HG02884 (cell line): ENCODE measurements at regions not wholly inside any gene's neighbourhood (a gene's known extent, or its start where the extent isn't known, plus 50 kb on each side); places are given as distances from the start of the nearest gene placed in this dataset.

Source experiments
- ATAC-seq: cut with Tn5 transposase; IDR thresholded peaks from one replicate; pipeline ENCODE4 v1.9.1; 2021; ENCODE audit warnings: mild to moderate bottlenecking, moderate library complexity; ENCODE audit not compliant: unreplicated experiment

DNA sequence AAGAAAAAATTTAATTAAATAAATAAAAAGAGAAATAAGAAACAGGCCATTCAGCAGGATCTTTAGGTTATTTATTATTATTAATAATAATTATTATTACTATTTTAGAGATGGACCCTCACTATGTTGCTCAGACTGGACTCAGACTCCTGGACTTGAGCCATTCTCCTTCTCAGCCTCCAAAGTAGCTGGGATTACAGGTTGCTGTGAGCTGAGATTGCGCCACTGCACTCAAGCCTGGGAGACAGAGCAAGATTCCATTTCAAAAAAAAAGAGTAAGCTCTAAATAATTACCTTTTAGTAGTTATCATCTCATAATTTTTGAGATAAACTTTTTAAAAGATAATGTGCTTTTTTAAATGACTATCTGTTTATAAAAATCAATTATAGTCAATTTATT is 1102.8 kb upstream of the GJE1 start:
- no peak for ATAC-seq

DNA sequence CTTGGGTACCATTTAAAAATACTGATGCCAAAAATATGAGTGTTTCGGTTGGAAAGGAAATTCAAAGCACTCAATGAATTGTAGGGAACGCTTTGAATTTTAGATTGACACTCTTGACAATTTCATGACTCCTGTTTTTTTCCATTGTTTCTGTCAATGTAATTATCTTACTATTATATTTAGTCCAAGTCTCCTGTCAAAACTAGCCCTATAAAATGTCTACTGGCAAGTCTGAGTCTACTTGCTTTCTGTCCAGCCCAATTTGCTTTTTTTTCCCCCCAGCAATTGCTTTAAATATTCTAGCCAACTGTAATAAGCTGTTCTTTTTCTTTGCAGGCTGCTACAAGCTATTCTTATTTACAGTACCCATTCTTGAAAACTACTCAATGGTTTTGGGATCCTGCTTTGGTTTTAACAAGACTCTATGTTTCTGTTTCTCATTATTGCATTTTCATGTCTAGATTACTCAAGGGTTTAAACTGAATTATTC is 1103.9 kb upstream of the GJE1 start:
- ATAC-seq, result no peak

DNA sequence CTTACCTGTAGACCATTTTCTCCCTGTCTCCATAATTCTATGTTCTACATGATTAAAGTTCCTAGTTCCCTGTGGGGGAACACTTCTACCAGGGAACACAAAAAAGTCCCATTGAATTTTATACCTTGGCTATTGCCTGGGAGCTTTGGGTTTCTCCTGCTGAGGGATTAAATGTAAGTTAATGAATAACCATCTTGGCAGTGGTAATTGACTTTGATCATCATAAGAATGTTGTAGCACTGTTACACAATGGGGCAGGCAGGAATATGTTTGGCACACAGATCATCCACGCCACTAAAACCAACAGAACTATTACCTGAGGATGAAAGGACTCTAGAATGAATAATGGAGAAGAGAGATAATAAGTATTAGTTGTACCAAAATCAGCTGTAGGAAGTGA is 1106.2 kb upstream of the GJE1 start:
- ATAC-seq, result no peak

DNA sequence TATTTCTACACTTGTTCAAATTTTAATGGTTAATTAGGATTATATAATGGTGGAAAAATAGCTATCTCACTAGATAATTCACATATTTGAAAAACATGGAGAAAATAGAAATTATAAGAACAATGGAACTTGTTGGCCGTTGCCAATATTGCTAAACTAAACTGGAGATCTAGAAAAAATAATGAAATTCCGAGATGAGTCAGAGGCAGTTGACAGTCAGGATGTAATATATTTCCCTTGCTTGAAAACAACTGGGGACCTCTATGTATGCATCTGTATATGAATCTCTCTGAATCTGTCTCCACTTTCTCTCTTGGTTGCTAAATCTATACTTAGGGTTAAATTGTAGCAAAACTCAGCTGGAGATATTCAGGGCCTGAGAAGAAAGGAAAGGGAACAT is 1108.2 kb upstream of the GJE1 start:
- ATAC-seq, result no peak

DNA sequence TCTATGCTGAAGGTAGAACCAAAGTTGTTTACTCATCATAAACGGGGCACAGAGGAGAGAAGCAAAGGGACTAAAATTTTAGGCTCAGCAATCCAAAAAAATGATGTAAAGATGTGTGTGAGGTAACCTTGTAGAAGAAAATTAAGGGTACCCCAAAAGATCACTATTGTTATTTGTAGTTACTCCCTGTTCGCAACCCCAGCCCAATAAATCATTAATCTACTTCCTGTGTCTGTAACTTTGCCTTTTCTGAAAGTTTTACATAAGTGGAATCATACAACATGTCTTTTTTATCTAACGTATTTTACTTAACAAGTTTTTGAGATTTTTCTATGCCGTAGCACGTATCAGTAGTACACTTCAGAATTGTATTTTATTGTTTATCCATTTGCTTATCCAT is 1114.8 kb upstream of the GJE1 start:
- ATAC-seq, result no peak

DNA sequence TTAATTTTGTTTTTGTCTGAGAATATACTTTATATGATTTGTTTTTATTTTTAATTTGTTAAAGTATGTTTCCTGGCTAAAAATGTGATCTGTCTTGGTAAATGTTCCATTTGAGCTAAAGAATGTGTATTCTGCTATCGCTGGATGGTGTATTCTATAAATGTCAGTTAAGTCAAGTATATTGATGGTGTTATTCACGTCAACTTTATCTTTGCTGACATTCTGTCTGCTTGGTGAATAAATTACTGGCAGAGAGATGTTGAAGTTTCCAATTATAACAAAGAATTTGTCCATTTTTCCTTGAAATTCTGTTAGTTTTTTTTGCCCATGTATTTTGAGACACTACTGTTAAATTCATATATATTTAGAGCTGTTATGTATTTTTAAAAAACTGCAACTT is 1131.8 kb upstream of the GJE1 start:
- no peak for ATAC-seq

DNA sequence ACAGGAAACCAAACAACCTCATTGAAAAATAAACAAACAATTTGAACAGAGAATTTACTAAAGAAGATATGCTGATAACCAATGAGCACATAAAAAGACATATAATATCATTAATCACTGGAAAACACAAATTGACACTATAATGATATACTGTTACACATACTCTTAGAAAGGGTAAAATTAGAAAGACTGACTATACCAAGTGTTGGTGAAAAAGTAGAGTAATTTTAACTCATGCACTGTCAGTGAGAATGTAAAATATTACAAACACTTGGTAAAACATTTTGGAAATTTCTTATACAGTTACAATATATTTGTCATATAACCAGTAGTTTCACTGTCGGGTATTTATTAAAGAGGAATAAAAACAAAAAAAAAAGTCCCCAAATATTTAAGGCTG is 1139.2 kb upstream of the GJE1 start:
- no peak for ATAC-seq

DNA sequence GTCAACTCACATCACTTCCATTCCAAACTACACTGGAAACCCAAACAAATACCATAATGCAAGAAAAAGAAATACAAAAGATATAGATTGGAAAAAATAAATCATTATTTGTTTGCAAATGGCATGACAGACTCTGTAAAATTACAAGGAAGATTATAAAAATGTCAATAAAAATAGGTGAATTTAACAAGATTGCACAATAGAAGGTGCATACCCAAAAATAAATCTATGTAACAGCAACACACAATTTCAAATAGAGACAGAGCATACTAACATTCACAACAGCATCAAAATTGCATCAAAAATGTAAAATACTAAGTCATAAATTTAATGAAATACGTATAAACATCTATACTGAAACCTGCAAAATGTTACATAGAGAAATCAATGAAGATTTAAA is 1140.0 kb upstream of the GJE1 start:
- ATAC-seq, result no peak

DNA sequence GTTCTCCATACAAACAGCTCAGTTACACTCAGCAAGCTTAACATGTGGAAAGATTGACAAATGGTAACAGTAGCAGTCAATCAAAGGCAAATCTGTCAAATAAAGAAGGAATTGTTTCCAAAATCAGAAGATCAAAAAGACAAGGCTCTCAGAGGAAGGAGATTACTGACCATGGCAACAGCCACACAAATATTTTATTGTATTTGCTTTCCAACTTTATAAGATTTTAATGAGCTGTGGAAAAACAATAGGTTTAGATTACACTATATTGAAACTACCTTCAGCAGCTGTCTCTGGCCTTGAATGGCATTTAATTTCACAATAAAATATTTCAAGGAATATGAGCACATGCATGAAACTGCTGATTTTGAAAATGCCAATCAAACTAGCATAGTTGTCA is 1143.9 kb upstream of the GJE1 start:
- ATAC-seq, result no peak

DNA sequence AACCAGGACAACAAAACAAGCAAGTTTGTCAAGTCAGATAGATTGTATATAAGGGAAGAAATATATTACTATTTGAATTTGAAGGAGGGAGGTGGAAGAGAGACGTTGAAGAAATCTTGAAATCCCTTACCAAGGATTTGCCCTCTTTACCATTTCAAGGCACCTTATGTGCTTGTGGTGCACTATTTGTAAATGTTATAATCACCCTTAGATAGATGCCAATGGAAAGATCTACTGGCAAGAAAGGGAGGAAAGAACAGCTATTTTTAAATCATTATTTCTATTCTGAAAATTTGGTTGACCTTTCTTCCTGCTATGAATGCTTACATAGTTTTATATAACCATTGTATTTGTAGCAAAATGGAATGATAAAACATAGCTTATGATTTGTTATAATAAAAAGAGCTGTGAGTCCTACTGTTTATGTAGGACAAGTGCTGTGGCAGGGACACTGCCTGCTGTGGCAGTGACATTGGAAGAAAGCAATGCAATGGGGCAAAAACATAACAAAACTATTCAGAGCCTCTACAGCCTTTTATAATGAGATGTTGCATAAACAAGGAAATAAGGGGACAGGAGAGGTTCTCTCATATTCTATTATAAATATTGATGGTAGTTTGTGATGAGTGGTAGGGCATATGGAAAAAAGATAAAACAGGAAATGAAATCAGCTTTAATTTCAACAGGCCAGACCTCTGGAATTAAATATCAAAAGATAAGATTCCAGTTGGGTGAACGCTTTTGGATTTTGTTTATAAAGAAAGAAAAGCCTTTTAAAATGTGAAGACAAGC is 1145.2 kb upstream of the GJE1 start:
- ATAC-seq, result no peak

DNA sequence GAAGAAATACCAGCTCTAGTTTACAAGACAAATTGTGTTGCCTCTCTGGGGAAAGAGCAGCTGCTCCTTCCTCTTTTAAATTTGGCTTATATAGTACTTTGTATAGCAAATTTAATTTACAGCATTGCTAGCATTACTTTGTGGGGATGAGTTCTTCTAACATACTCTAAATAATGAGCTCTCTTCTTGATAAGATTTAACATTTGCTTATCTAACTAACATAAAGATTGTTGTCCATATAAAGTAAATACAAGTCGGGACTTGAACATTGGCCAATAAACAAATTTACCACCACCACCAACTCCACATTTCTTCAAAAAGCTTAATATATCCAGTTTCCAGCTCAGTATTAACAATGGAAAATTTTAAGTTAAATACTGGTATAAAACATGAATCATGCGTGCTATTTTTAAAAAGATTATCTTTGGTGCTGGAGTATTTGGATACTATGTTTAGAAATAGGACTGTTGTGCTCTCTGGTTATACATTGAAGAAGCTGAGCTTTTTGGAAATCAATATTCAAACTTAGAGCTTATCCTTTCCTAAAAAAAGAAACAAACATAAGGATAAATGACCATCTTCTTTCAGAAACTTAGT is 1146.9 kb upstream of the GJE1 start:
- no peak for ATAC-seq

DNA sequence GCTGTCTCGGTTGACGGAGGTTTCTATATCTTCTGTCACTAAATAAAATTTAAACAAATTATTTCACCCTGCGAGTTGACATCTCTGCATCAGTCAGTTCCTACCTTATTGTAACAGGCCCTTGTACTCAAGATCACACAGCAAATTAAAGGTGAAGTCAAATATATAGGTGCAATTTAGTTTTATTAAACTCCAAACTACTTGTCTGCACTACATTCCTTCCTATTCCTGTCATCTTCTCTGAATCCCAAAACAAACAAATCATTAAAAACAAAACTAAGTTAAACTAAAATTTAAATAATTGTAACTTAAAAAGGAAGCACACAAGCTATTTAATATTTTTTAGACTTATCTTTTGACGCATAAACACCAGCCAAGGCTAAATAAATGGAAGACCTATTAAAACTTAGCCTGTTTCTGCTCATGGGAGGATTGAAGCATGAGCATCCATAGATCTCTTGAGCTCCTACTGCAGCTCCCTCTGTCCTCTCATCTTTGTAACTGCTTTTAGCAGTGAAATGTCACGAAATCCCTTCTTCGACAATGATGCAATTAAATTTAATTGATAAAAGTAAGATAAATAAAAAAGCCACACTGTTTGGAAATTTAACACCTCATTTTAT is 1152.3 kb upstream of the GJE1 start:
- no peak for ATAC-seq

DNA sequence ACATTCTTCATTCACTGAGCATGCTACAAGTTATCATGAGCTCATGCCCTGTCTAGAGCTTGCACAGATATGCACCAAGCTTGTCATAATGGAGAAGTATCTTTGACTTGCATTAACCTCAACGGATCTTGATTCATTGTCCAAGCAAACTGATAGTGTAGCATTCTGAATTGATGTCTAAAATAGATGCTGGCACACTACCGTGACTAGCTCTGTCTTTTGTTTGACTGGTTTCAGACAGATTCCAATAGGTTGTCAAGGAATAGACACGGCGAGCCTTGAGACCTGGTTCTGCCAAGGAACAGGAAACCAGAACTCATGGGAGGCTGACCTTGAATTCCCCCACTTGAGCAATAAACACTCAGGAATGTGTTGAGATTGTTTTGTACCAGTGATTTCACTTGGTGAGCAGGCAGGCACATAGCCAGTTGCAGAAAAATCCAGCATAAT is 1153.1 kb upstream of the GJE1 start:
- ATAC-seq, result no peak

DNA sequence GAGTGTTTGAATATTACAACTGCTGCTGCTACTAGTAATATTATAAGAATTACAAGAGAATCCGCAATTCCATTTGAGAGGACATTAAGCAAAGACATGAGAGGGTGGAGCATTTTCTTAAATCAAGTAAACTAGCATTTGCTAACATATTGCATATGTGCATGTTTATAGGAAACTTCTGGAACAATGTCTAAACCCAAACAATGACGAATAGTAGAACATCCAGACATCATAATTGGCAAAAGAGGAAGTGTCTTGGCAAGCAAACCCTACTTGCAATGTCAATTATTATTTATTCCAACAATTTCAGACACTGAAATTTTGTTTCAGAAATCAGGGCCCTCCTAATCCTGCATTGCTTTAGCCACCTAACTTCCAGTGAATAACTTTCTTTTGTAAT is 1155.3 kb upstream of the GJE1 start:
- ATAC-seq, result no peak

DNA sequence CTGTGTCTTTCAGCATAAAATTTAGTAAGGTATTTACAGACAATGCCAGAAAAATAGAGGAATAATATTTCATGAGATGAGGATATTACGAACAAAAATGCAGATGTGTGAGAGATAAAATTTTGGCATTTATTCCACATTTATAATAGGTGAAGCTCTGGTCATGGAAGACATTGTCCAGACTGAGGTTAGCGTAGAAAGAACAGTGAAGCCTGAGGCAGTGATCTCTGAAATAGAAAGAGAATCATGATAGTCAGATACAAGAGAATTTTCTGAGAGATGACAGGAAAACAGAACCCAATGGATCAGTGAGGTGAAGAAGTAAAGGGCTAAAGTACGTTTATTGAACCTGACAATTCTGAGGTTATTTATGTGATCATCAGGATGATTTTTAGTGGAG is 1155.9 kb upstream of the GJE1 start:
- ATAC-seq, result no peak

DNA sequence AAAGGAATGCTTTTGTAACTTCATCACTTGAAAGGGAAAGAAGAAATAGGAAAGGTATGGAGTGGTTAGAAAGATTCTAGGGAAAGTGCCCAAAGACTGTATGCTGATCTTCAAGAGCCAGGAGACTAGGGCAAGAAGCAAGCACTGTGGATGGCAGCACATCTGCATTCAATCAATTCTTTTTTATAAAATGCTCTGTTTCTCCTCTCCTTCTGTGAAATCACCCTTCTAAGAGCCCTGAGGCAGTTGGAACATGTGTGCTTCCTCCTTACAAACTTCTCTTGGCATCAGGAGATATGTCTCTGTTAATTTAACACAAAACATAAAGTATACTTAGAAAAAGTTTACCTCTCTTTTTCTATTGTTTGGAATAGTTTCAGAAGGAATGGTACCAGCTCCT is 1162.2 kb upstream of the GJE1 start:
- ATAC-seq, result no peak

DNA sequence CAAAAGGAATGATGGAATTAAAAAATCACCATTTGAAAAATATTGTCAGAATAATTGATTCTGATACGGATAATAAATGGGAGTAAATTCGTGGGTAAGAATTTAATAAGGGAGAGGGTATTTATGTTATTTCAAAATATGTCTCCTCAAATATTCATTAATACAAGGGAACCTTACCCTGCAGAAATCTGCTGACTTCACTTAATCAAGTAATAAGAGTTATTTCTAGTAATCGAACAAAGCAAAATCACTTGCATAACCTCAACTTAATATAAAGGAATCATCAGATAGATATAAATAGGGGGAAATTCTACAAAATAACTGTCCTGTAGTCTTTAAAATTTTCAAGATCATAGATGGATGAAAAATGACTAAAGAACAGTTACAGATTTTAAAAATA is 1164.7 kb upstream of the GJE1 start:
- no peak for ATAC-seq

DNA sequence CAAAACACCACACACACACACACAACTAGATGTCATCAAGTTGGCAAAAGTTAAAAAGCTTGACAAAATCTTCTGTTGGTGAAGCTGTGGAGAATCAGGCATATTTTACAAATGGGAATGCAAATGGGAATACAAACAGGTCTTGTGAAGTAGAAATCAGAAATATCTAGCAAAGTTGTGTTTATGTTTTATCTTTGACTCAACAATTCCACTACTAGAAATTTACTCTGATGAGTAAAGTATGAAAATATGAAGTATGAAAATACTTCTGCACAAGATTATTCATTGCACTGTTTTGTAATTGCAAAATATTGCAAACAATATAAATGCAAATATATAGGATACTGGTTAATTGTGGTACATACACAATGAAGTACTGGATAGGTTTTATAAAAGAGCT is 1166.0 kb upstream of the GJE1 start:
- ATAC-seq, result no peak

DNA sequence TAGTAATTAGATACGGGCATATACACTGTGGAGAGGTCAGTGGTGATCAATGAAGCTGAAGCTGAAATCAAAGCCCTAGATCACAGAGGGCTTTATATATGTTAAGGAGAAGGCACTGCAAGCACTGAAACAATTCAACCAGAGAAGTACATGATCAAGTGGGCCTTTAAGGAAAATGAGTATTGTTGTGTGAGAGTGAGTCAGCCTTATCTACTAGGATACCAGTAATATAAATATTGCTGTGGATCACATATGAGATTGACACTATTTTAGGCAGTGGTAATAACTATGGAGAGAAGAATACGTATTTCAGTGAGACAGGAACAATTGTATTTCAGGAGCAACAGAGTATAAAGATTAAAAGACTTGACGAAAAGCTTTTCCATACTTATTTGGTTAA is 1172.2 kb upstream of the GJE1 start:
- no peak for ATAC-seq

DNA sequence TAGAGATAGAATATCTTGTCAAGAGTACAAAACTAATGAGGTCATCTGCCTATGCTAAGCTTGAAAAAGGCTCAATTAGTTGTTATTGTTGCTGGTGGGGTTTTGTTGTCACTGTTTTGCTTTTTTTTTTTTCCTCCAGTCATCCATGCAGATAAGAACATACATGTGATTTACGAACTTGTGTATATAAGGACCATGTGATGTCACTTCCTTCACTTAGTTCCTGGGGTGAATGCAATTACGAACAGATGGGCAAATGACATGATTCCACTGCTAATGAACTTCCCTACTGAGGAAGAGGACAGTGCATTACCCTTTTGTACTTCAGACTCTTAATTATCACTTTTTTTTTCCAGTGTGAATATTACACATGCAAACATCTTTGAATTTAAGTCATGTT is 1175.3 kb upstream of the GJE1 start:
- no peak for ATAC-seq

DNA sequence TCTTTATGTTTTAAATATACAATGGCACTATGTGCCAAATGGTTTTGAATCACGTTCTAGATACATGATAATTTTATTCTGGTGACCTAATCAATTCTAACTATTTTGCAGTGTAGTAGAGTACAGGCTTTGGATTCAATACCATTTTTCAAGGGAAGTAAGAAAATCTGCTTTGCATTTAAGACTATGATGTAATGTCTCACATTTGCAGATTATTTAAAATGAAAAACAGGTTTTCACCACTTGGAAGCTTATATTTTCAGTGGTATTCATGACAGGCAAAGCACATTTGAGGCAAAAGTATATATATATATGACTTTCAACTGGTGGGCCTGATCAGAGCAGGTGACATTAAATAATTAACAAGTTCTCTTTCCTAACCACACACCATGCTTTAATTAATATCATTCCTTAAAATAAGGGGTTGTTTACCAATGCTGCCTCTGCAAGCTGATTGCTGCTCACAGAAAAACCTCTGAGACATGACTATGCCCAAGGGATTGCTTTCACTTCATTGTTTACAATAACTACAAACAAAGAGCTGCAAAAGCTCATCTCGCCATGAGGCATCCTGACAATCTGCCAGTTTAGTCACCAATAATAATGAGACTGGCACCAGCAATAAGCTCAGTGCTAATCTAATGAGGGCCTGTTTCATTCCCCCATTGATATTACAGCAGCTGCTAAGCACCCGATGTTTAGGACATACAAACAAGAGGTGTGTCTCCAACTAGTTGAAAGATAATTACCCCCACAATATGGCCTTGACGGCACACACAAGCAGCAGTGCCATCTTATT is 1176.0 kb upstream of the GJE1 start:
- ATAC-seq, result no peak
